ENCODE measurements at regions not wholly inside any gene's neighbourhood (a gene's known extent, or its start where the extent isn't known, plus 50 kb on each side); places are given as distances from the start of the nearest gene placed in this dataset.

GRCh38 chr2:240199133-240199870, 58.8 kb upstream of the OTOS start:
- 82% methylated on average over 16 of the region's 16 CpGs for WGBS (ENCODE audit: insufficient coverage)
- peaks cover 21 to 22% of the 10 kb centered on the region in 2 donors for H3K27me3 Mint-ChIP-seq (ENCODE audit: low read depth in 2 of 2)

GRCh38 chr2:240200230-240201051, 60.0 kb upstream of the OTOS start:
- TF ChIP-seq CTCF (IDR thresholded peaks at IDR 0.05): no peak
- Histone ChIP-seq H3K27ac (ENCODE audit: low read length) (no peak overlapping the region), H3K4me3 (ENCODE audit: low read length) (no peak overlapping the region), H3K36me3 (ENCODE audit: control insufficient read depth, insufficient read depth, low read length) (no peaks in the 10 kb centered on the region), H3K4me1 (ENCODE audit: control insufficient read depth, insufficient read depth, low read length) (peaks cover 16% of the 10 kb centered on the region), H3K9me3 (ENCODE audit: control insufficient read depth, insufficient read depth, low read length) (no peaks in the 10 kb centered on the region), H3K27me3 (ENCODE audit: control insufficient read depth, insufficient read depth, low read length) (peaks cover under 1% of the 10 kb centered on the region)
- peak overlapping the region in 1 of 2 donors; percentile 51 for H3K27ac Mint-ChIP-seq
- WGBS (ENCODE audit: insufficient coverage): 43% methylated on average over 24 of the region's 24 CpGs
- H3K36me3 Mint-ChIP-seq: no peaks in the 10 kb centered on the region
- intact Hi-C loops (cut with micrococcal nuclease): no loop called here
- DNase-seq (peak in 1 of 2 donors; percentile 7), ATAC-seq (peak; percentile 56 to 89 (median 59))
- H3K4me1 Mint-ChIP-seq: peaks cover 20 to 21% of the 10 kb centered on the region in 2 donors
- no peaks in the 10 kb centered on the region for H3K9me3 Mint-ChIP-seq
- H3K4me3 Mint-ChIP-seq: peak overlapping the region; percentile 80
- peaks cover 15 to 23% of the 10 kb centered on the region in 2 donors for H3K27me3 Mint-ChIP-seq (ENCODE audit: low read depth in 2 of 2)

More at GRCh38 chr2:240199133-240199870, 58.8 kb upstream of the OTOS start:
- H3K36me3 ChIP-seq (ENCODE audit: control insufficient read depth, insufficient read depth, low read length): no peaks in the 10 kb centered on the region
- H3K4me1 Mint-ChIP-seq: peaks cover 20 to 21% of the 10 kb centered on the region in 2 donors
- intact Hi-C loops (cut with micrococcal nuclease): no loop called here
- DNase-seq (no peak), ATAC-seq (no peak)
- no peak overlapping the region for H3K4me3 ChIP-seq (ENCODE audit: low read length)
- no peaks in the 10 kb centered on the region for H3K9me3 Mint-ChIP-seq
- peak overlapping the region in 1 of 2 donors; percentile 51 for H3K27ac Mint-ChIP-seq
- no peak overlapping the region for H3K27ac ChIP-seq (ENCODE audit: low read length)
- H3K9me3 ChIP-seq (ENCODE audit: control insufficient read depth, insufficient read depth, low read length): no peaks in the 10 kb centered on the region
- peaks cover 16% of the 10 kb centered on the region for H3K4me1 ChIP-seq (ENCODE audit: control insufficient read depth, insufficient read depth, low read length)
- TF ChIP-seq CTCF (IDR thresholded peaks at IDR 0.05): no peak
- H3K27me3 ChIP-seq (ENCODE audit: control insufficient read depth, insufficient read depth, low read length): no peaks in the 10 kb centered on the region
- H3K36me3 Mint-ChIP-seq: no peaks in the 10 kb centered on the region
- no peak overlapping the region for H3K4me3 Mint-ChIP-seq

GRCh38 chr2:240201866-240202265, 61.4 kb upstream of the OTOS start:
- Mint-ChIP-seq H3K27ac (peak overlapping the region in 1 of 2 donors; percentile 46), H3K4me3 (no peak overlapping the region), H3K27me3 (ENCODE audit: low read depth in 2 of 2) (peaks cover 5 to 16% of the 10 kb centered on the region in 2 donors), H3K36me3 (no peaks in the 10 kb centered on the region), H3K9me3 (no peaks in the 10 kb centered on the region), H3K4me1 (peaks cover 20 to 21% of the 10 kb centered on the region in 2 donors)
- no peaks in the 10 kb centered on the region for H3K9me3 ChIP-seq (ENCODE audit: control insufficient read depth, insufficient read depth, low read length)
- TF ChIP-seq CTCF (IDR thresholded peaks at IDR 0.05): no peak
- DNase-seq (no peak), ATAC-seq (no peak)
- H3K27ac ChIP-seq (ENCODE audit: low read length): no peak overlapping the region
- H3K27me3 ChIP-seq (ENCODE audit: control insufficient read depth, insufficient read depth, low read length): peaks cover 2% of the 10 kb centered on the region
- intact Hi-C loops (cut with micrococcal nuclease): no loop called here
- 89% methylated on average over 8 of the region's 9 CpGs for WGBS (ENCODE audit: insufficient coverage)
- no peak overlapping the region for H3K4me3 ChIP-seq (ENCODE audit: low read length)
- H3K36me3 ChIP-seq (ENCODE audit: control insufficient read depth, insufficient read depth, low read length): no peaks in the 10 kb centered on the region
- H3K4me1 ChIP-seq (ENCODE audit: control insufficient read depth, insufficient read depth, low read length): peaks cover 16% of the 10 kb centered on the region
